ENCODE measurements at regions not wholly inside any gene's neighbourhood (a gene's known extent, or its start where the extent isn't known, plus 50 kb on each side); places are given as distances from the start of the nearest gene placed in this dataset.

- TF ChIP-seq, protein P1, sequence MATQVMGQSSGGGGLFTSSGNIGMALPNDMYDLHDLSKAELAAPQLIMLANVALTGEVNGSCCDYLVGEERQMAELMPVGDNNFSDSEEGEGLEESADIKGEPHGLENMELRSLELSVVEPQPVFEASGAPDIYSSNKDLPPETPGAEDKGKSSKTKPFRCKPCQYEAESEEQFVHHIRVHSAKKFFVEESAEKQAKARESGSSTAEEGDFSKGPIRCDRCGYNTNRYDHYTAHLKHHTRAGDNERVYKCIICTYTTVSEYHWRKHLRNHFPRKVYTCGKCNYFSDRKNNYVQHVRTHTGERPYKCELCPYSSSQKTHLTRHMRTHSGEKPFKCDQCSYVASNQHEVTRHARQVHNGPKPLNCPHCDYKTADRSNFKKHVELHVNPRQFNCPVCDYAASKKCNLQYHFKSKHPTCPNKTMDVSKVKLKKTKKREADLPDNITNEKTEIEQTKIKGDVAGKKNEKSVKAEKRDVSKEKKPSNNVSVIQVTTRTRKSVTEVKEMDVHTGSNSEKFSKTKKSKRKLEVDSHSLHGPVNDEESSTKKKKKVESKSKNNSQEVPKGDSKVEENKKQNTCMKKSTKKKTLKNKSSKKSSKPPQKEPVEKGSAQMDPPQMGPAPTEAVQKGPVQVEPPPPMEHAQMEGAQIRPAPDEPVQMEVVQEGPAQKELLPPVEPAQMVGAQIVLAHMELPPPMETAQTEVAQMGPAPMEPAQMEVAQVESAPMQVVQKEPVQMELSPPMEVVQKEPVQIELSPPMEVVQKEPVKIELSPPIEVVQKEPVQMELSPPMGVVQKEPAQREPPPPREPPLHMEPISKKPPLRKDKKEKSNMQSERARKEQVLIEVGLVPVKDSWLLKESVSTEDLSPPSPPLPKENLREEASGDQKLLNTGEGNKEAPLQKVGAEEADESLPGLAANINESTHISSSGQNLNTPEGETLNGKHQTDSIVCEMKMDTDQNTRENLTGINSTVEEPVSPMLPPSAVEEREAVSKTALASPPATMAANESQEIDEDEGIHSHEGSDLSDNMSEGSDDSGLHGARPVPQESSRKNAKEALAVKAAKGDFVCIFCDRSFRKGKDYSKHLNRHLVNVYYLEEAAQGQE (IDR thresholded peaks at IDR 0.05; ENCODE audit: insufficient replicate concordance, low read depth), result no peak
- TF ChIP-seq CTCF (IDR thresholded peaks at IDR 0.05; ENCODE audit: insufficient read depth, low read length), result no peak
Observed at GRCh38 chr18:30595942-30596341, 446.6 kb downstream of the DSC3 start.
